GM19468 (cell line): ENCODE measurements at regions not wholly inside any gene's neighbourhood (a gene's known extent, or its start where the extent isn't known, plus 50 kb on each side); places are given as distances from the start of the nearest gene placed in this dataset.
"Not testable (repeated sequence)": the region's sequence is repeated elsewhere in the genome, so short reads cannot be mapped to it uniquely, and the experiment has no call there.

Experiments
- ATAC-seq: cut with Tn5 transposase; IDR thresholded peaks from one replicate; pipeline ENCODE4 v1.9.1; 2021; ENCODE audit warnings: mild to moderate bottlenecking, moderate library complexity, moderate number of reproducible peaks; ENCODE audit not compliant: unreplicated experiment; ENCODE audit errors: extremely low read depth

DNA sequence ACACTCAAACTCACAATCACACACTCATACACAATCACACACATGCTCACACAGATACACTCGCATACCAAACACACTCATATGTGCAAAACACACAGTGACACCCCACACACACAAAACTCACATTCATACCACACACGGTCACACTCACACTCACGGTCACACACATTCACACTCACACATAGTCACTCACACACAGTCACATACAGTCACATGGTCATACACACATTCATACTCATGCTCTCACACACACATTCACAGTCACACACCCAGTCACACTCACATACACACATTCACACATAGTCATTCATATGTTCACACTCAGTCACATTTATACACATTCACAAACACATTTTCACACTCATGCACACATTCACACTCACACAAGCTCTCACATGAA lies 296.0 kb upstream of the RNF32 start:
- ATAC-seq, result no peak

GRCh38 chr7:156334636-156335035 lies 305.9 kb upstream of the RNF32 start:
- ATAC-seq, result no peak

DNA sequence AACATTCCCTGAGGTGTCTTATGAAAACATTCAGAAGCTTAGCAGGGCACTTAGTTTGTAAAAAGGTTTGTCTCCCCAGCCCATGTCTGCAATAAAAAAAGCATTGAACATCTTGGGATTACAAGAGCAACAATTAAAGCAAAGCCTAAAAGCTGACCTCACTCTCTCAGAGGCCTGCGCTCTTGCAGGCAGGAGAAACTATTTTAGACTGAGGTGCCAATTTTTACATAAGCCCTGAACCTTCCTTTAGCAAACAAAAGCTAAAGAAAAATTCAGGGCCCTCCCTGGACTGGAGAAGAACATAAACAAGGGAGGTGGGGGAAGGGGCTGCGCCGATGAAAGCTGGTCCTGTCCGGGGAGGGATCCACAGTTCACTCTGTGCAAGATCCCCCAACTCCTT lies 312.7 kb upstream of the RNF32 start:
- no peak for ATAC-seq

DNA sequence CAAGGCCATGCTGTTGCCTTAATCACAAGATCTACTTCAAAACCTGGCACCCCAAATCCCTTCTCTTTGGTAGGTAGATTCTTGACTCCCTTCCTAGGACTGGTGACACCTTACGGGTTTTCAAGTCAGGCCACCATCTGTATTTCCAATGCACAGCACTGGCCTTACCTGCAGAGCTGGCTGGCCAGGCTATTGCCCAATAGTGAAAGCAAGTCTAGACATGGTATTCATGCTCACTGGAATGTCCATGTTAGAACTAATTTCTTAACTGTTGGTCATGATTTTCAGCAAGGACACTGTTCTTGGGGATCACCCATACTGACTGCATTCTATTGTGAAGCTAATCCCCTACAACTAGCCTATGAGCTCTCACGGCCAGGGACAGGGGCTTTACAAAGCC lies 313.1 kb upstream of the RNF32 start:
- ATAC-seq, result no peak

GRCh38 chr7:156324201-156324600 lies 316.4 kb upstream of the RNF32 start:
- ATAC-seq, result no peak

GRCh38 chr7:156321430-156321829 lies 319.1 kb upstream of the RNF32 start:
- ATAC-seq, result not testable (repeated sequence)

DNA sequence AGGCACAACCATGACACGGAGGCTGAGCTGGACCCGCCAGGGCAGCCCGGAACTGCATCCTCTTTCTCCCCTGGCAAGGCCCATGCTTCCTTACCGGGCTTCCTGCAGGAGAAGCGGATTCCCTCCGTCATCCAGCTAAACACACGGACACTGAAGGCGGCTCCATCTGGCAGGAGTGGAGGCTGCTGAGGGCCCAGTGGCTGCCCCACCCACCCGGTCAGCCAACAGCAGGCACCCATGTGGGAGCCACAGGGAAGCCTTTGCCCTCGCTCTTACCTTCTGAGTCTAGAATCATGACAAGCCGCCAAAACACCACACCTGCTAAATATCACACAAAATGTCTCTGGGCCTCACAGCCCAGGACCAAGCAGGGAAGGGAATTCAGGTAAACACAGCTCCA lies 321.6 kb upstream of the RNF32 start:
- no peak for ATAC-seq

- ATAC-seq, result no peak
Observed at GRCh38 chr7:156318426-156318825, 322.1 kb upstream of the RNF32 start.

GRCh38 chr7:156309016-156309620 lies 331.5 kb upstream of the RNF32 start:
- no peak for ATAC-seq

DNA sequence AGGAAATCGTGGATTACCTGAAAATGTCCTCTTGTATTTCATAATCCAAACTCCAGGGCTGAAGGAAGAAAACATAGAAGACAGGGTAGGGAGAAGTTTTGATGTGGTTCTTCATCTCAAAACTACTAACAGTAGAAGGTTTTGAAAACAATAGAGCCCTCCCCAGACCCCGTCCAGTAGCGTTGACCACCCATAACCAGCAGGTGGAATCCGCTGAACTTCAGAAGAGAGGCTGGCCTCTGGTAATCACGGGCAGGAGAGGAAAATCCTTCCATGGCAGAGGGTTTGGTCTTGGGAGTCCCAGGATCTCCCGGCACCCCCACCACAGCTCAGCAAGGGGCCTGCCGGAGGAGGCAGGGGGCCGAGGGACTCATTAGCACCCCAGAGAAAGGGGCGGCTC lies 333.4 kb upstream of the RNF32 start:
- no peak for ATAC-seq

GRCh38 chr7:156305351-156305750 lies 335.2 kb upstream of the RNF32 start:
- no peak for ATAC-seq

GRCh38 chr7:156282816-156283215 lies 357.8 kb upstream of the RNF32 start:
- no peak for ATAC-seq

GRCh38 chr7:156279635-156280034 lies 360.9 kb upstream of the RNF32 start:
- no peak for ATAC-seq

- no peak for ATAC-seq
Observed at GRCh38 chr7:156275292-156275691, 365.3 kb upstream of the RNF32 start.

DNA sequence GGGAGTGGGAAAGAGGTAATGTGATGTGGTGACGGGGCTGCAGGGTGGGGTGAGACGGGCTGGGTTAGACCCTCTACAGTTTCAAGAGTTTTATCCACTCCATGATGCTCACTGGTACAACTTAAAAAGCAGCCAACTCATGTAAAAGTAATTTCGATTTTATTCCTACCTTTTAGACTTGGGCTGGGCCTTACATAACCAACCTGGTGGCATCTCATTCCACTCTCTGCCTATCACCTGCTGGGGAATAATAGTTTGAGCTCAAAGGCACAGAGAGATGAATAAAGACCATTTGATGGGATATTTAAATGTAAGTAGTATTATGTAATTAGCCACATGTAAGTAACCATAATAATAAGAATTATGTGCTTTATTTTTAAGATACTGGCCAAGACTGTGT lies 366.0 kb upstream of the RNF32 start:
- ATAC-seq, result no peak

DNA sequence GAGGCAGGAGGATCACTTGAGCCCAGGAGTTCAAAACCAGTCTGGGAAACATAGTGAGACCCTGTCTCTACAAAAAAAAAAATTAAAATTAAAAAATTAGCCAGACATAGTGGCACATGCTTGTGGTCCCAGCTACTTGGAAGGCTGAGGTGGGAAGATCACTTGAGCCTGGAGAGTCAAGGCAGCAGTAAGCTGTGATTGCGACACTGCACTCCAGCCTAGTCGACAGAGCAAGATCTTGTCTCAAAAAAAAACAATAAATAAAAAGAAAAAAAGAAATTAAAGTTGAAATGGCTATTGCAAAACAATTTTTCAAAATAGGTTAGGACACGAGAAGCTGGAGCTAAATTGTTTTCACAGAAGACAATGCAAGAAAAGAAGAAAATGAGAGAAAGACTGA lies 379.0 kb upstream of the RNF32 start:
- ATAC-seq, result no peak

DNA sequence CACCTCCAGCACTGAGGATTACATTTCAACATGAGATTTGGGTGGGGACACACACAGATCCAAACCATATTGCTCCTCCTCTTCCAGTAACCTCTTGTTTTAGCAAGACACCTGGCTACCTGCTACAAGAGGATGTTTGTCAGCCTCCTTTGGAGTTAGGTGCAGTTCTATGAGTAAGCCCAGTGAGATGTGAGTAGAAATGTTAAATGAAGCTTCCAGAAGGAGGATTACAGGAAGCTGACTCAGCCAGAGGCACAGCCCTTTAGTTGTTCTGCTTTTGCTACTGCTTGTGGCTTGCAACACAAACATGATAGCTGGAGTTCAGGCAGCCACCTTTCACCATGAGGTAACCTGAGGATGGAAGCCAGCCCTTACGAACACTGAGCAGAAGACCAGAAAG lies 382.7 kb upstream of the RNF32 start:
- no peak for ATAC-seq

DNA sequence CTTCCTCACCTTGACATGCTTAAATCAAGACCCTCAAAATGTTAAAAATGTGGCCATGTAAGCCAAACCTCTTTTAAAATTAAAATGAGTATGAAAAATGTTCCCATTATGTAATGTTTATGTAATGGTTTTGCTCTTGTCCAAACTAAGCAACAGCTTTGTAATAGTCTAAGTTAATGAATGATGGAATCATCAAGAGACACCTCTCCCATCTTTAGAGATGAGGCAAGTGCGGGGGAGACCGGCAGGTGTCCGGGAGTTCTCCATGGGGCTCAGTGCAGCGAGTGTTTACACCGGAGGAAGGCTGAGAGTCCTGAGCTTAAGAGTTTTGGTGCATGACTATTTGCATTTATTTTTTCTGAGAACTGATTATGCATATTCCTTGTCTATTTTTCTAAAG lies 384.9 kb upstream of the RNF32 start:
- no peak for ATAC-seq

DNA sequence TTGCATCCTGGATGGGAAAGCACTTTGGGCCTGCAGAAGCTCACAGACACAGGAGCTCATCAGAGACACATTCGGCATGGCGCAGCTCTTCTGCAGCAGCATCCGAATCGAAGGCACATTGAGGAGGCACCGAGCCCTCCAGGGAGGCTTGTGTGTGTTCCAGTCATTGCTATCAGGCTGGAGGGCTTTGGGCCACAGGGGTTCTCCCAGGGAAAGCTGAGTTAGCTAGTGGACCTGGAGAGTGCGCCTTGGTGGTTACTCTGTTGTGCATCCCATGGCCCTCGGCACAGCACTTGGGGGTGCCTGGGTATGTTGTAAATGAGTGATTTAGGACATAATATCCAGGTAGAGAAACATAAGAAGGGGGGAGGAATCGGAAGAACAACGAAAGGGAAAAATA lies 388.7 kb upstream of the RNF32 start:
- ATAC-seq, result no peak

- no peak for ATAC-seq
Observed at GRCh38 chr7:156240532-156240931, 400.0 kb upstream of the RNF32 start.

GRCh38 chr7:156238366-156239133 lies 402.0 kb upstream of the RNF32 start:
- ATAC-seq, result no peak

DNA sequence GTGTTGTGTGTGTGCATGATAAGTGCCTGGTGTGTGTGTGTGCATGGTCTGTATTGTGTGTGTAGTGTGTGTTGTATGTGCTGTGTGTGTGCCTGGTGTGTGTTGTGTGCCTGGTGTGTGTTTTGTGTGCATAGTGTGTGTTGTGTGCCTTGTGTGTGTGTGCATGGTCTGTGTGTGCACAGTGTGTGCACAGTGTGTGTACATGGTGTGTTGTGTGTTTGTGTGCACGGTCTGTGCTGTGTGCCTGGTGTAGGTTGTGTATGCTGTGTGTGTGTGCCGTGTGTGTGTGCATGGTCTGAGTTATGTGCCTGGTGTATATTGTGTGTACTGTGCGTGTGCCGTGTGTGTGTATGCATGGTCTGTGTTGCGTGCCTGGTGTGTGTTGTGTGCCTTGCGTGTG lies 403.0 kb upstream of the RNF32 start:
- no peak for ATAC-seq
